Islet of Langerhans (tissue), 1 donor: ENCODE measurements at regions not wholly inside any gene's neighbourhood (a gene's known extent, or its start where the extent isn't known, plus 50 kb on each side); places are given as distances from the start of the nearest gene placed in this dataset.

Experiments
- FAIRE-seq: peaks from one replicate; lab custom pipeline; 2011; peaks lifted over from hg19 to GRCh38; lab: Jason Lieb, UNC

DNA sequence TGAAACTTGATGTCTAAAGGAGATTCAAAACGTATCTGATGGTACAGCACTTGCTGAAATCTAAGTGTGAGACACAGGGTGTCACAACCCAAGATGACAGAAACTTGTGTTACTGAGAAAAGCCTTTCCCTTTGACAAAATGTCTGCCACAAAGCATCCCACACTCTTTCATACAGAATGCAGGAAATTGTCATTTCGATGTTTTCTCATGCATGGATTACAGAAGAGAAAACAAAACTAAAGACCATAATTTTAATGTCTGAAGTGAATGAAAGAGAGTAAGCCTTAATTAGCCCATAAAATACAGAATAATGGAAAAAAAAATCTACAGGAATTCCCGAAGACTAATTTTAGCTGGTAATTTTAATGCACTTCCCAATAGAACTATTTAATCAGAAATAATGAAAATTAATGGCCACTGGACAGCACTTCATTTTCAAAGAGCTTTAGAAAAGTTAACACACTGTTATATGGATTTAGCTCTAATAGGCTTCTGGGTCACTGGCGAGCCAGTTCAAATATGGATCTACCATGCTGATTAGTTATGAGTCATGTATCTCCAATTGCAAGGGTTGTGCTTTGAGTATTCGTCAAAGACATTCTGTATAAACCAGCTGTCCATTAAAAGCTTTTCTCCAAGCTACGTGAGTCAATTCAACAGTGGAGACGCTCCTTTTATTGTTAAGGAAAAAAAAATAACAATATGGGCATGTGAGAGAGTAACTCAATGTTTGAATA lies 656.7 kb downstream of the SLC16A7 start:
- FAIRE-seq, result no peak

DNA sequence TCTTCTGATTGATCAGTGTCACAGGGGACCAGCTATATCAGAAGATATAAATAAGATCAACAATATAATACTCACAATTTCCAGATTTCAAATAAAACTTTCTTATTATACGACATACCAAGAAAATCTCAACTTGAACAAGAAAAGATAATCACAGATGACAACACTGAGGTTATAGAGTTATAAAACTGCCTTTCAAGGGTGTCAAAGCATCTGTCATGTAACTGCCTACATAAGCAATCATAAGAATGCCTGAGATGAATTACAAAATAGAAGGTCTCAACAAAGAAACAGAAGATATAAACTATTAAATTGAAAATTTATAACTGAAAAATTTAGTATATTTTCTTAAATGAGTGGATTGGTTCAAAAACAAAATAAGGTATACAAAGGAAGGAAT lies 659.2 kb downstream of the SLC16A7 start:
- FAIRE-seq, result no peak

DNA sequence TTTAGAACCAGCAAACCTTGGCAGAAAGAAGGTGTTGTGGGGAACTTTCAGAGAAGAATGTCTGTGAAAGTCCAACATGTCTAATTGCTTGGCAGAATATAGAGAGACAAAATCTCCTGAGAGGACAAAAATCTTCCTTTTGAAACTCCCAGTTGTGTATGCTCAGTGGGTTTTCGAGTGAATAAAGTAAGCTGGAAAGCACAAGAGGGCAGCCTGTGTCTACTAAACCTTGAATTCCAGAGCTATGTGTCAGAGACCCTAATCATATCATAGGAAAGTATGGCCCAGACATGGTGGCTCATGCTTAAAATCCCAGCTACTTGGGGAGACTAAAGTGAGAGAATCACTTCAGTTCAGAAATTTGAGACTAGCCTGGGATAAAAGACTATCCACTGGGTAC lies 661.2 kb downstream of the SLC16A7 start:
- FAIRE-seq, result no peak

DNA sequence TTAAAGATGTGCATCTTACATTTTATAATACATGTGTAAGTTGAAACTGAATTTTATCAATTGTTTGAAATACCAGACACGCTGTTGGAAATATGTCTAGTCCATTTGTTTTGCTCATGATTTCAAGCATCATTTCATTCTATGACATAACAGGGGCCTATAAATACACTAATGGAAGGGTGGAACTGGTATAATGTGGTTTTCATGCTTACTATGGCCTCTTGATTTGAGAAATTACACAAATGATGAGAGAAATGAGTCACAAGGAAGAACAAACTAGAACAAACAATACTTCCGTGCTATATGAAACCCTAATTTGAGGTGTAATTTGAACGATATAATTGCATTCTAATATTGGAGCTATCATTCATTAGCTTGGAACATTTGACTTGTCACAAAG lies 663.4 kb downstream of the SLC16A7 start:
- FAIRE-seq, result peak; percentile 56

GRCh38 chr12:60262378-60262777 lies 666.5 kb downstream of the SLC16A7 start:
- no peak for FAIRE-seq

- no peak for FAIRE-seq
Observed at GRCh38 chr12:60263161-60263560, 667.3 kb downstream of the SLC16A7 start.

GRCh38 chr12:60263836-60264493 lies 668.1 kb downstream of the SLC16A7 start:
- no peak for FAIRE-seq

DNA sequence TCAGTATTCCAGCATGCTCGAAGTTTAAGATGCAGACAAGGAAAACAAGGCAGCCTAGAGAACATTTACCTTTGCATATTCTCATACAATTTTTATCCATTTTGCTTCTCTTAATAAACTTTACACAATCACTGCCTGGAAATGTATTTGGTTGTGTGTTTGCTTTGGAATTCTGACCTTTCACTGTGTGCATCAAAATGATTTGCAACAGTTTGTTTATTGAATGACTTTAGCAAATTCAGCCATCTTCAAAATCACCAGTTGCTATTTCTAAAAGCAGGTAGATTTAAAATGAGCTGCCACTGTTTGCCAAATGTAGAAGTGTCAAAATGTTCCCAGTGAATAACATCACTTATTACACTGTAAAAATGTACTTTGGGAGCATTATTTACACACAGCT lies 669.9 kb downstream of the SLC16A7 start:
- FAIRE-seq, result no peak

- no peak for FAIRE-seq
Observed at GRCh38 chr12:60266381-60266852, 670.6 kb downstream of the SLC16A7 start.

DNA sequence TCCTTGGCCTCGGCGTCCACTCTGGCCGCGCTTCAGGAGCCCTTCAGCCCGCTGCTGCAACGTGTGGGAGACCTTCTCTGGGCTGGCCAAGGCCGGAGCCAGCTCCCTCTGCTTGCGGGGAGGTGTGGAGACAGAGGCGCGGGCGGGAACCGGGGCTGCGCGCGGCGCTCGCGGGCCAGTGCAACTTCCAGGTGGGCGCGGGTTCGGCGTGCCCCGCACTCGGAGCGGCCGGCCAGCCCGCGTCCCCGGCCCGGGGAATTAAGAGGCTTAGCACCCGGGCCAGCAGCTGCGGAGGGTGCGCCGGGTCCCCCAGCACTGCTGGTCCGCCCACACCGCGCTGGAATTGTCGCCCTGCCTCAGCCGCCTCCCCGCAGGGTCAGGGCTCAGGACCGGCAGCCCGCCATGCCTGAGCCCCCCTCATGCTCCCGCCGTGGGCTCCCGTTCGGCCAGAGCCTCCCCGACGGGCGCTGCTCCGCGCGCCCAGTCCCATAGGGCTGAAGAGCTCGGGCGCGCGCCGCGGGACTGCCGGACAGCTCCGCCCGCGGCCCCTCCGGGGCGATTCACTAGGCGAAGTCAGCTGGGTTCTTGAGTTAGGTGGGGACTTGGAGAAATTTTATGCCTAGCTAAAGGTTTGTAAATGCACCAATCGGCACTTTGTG lies 673.9 kb downstream of the SLC16A7 start:
- no peak for FAIRE-seq

GRCh38 chr12:60271816-60272215 lies 676.0 kb downstream of the SLC16A7 start:
- FAIRE-seq, result no peak

DNA sequence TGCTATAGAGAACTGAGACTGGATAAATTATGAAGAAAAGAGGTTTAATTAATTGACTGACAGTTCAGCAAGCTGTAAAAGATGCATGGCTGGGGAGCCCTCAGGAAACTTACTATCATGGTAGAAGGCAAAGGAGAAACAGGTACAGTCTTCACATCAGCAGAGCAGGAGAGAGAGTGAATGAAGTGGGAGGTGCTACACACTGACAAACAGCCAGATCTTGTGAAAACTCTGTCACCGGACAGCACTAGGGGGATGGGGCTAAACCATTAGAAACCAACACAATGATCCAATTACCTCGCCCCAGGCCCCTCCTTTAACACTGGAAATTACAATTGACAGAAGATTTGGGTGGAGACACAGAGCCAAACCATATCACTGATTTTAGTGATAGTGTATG lies 682.4 kb downstream of the SLC16A7 start:
- FAIRE-seq, result no peak

DNA sequence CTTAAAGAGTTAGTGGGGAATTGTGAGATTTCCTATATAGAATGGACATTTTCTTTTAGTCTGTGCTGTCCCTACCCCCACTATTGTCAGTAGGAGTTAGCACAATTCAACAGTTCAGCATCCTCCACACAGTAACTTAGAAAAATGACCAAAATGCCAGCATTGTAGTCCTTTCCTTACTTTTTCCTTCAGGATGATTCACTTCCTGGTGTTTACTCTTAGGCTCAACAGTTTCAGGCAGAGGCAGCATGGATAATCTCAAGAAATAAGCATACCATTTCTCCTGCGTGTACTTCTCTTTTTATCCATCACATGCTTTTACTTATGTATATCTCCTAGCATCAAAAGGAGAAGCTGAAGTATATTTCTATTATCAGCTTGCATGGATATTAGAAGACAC lies 683.4 kb downstream of the SLC16A7 start:
- no peak for FAIRE-seq

- FAIRE-seq, result no peak
Observed at GRCh38 chr12:60281522-60281921, 685.7 kb downstream of the SLC16A7 start.

DNA sequence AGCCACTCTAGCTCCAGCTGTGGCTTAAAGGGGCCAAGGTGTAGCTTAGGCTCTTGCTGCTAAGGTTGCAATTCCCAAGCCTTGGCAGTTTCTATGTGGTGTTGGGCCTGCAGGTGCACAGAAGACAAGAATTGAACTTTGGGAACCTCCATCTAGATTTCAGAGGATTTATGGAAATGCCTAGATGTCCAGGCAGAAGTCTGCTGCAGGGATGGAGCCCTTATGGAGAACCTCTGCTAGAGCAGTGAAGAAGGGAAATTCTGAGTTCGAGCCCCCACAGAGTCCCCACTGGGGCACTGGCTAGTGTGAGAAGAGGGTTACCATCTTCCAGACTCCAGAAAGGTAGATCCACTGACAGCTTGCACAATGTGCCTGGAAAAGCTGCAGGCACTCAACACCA lies 694.7 kb downstream of the SLC16A7 start:
- FAIRE-seq, result no peak

- FAIRE-seq, result no peak
Observed at GRCh38 chr12:60308366-60308991, 712.6 kb downstream of the SLC16A7 start.

DNA sequence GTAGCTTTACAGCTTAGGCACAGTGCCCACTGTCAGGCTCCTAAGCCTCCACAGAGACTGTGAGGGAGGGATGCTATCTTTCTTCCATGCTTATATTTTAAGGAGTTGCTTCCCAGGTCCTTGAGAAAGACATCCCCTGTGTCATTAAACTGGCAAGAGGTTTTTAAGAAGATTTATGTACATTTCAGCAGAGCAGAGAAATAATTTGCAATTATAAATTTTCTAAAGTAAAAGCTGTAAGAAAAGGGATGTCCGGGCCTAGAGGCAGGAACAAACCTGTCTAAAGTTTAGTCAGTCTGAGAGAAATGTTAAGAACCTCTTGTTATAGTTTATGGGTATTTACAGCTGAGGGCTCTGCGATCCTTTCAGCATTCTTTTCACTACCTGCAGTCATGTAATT lies 716.1 kb downstream of the SLC16A7 start:
- no peak for FAIRE-seq

- no peak for FAIRE-seq
Observed at GRCh38 chr12:60317361-60317760, 721.5 kb downstream of the SLC16A7 start.

DNA sequence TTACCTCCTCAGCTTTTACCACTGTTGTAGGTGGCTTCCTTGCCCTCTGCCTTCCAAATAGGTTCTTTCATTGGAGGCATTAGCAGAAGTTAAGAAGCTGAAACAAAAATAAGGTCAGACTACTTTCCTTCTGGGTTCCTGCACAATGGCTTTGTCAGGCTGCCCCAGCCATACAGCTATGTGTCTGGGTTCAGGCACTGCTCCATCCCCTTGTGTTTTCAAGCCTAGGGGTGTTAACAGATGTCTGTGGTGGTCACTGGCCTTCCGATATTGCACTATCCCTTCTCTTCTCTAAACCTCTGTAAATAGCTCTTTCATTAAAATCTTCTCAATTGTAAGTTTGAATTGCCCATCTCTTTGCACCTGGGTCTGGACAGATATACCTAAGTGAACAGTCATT lies 728.9 kb downstream of the SLC16A7 start:
- FAIRE-seq, result no peak

GRCh38 chr12:60333461-60333860 lies 737.6 kb downstream of the SLC16A7 start:
- FAIRE-seq, result no peak

DNA sequence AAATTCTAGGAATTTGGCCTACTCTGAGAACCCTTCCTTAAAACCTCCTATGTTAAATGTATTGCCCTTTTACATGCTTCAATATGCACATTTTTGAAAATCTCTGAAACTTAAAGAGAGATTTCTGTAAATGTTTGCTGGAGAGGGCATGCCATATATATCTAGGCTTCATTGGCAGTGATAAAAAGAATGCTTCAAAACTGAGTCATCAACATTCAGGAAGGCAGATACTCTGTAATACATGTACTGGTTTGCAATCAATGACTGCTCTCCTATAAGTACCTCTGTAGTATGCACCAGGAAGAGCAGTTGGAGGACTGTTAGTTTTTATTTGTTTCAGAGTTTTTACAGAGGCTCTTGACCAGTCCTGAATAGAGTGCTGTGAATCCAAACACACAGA lies 739.9 kb downstream of the SLC16A7 start:
- FAIRE-seq, result no peak

GRCh38 chr12:60337839-60338549 lies 742.2 kb downstream of the SLC16A7 start:
- no peak for FAIRE-seq
